Bronchial epithelial cell (primary cell): ENCODE measurements at regions not wholly inside any gene's neighbourhood (a gene's known extent, or its start where the extent isn't known, plus 50 kb on each side); places are given as distances from the start of the nearest gene placed in this dataset.
"Not testable (repeated sequence)": the region's sequence is repeated elsewhere in the genome, so short reads cannot be mapped to it uniquely, and the experiment has no call there.

ENCODE experiments used
- DNase-seq: peaks from one replicate; pipeline ENCODE4 v3.0.0-alpha.2; 2010; ENCODE audit warnings: low read depth
- FAIRE-seq: peaks from 2 replicates; lab custom pipeline; 2011; peaks lifted over from hg19 to GRCh38; lab: Jason Lieb, UNC
- H3K27me3 ChIP-seq: 2 replicates; pipeline ENCODE4 v1.5.1; 2011; ENCODE audit warnings: low read length; ENCODE audit not compliant: control insufficient read depth, insufficient read depth
- H3K36me3 ChIP-seq: 2 replicates; pipeline ENCODE4 v1.5.1; 2011; ENCODE audit warnings: low read length; ENCODE audit not compliant: control insufficient read depth, insufficient read depth
- H3K4me3 ChIP-seq: 2 replicates; pipeline ENCODE4 v1.5.1; 2011; ENCODE audit warnings: mild to moderate bottlenecking, low read depth, low read length, control low read depth
- CTCF ChIP-seq: IDR thresholded peaks from 2 replicates; pipeline ENCODE4 v1.5.1; 2011; ENCODE audit warnings: mild to moderate bottlenecking, moderate library complexity, low read length, control low read depth, inconsistent platforms; ENCODE audit not compliant: insufficient read depth, severe bottlenecking

GRCh38 chr10:45163315-45163975 is 152.0 kb downstream of the OR13A1 start:
- no peak for TF ChIP-seq CTCF
- no peak for FAIRE-seq
- no peak overlapping the region for H3K4me3 ChIP-seq
- no peaks in the 10 kb centered on the region for H3K27me3 ChIP-seq
- DNase-seq, result no peak
- H3K36me3 ChIP-seq, result no peaks in the 10 kb centered on the region

GRCh38 chr10:45175520-45176118 is 139.8 kb downstream of the OR13A1 start:
- DNase-seq, H3K27me3 ChIP-seq, FAIRE-seq, H3K4me3 ChIP-seq, H3K36me3 ChIP-seq: not testable (repeated sequence)

- no peak for DNase-seq
- Histone ChIP-seq H3K27me3 (no peaks in the 10 kb centered on the region), H3K36me3 (no peaks in the 10 kb centered on the region), H3K4me3 (no peak overlapping the region)
- no peak for FAIRE-seq
- no peak for TF ChIP-seq CTCF
Measured at GRCh38 chr10:45179691-45180090, 135.7 kb downstream of the OR13A1 start.

- no peaks in the 10 kb centered on the region for H3K27me3 ChIP-seq
- H3K4me3 ChIP-seq, result no peak overlapping the region
- no peak for FAIRE-seq
- no peak for DNase-seq
- TF ChIP-seq CTCF, result no peak
- H3K36me3 ChIP-seq, result no peaks in the 10 kb centered on the region
Measured at GRCh38 chr10:45180507-45180906, 134.9 kb downstream of the OR13A1 start.

- no peak for FAIRE-seq
- Histone ChIP-seq H3K4me3 (no peak overlapping the region), H3K27me3 (no peaks in the 10 kb centered on the region), H3K36me3 (no peaks in the 10 kb centered on the region)
- no peak for DNase-seq
- no peak for TF ChIP-seq CTCF
Measured at GRCh38 chr10:45180946-45181875, 134.2 kb downstream of the OR13A1 start.

- no peak for FAIRE-seq
- no peaks in the 10 kb centered on the region for H3K27me3 ChIP-seq
- TF ChIP-seq CTCF, result no peak
- H3K4me3 ChIP-seq, result no peak overlapping the region
- DNase-seq, result no peak
- H3K36me3 ChIP-seq, result no peaks in the 10 kb centered on the region
Measured at GRCh38 chr10:45183174-45183573, 132.2 kb downstream of the OR13A1 start.
